Breast epithelium (tissue), 4 donors: ENCODE measurements at regions not wholly inside any gene's neighbourhood (a gene's known extent, or its start where the extent isn't known, plus 50 kb on each side); places are given as distances from the start of the nearest gene placed in this dataset.

Experiments
- DNase-seq, 2 donors: peaks; one replicate each; pipeline ENCODE4 v3.0.0-alpha.2; 2019; ENCODE audit warnings: low spot score in 2 of 2
- H3K27ac ChIP-seq, 2 donors: fragments of 200-600 bp; sonication (generic) in 1 of 2; one replicate each; pipeline ENCODE4 v1.5.1; 2016 to 2019; ENCODE audit warnings: mild to moderate bottlenecking in 1 of 2
- H3K27me3 ChIP-seq, 2 donors: fragments of 200-600 bp; sonication (generic) in 1 of 2; one replicate each; pipeline versions ENCODE4 v1.5.1 to v1.6.0; 2017 to 2019; ENCODE audit warnings: control low read depth in 1 of 2, mild to moderate bottlenecking in 1 of 2
- H3K36me3 ChIP-seq: fragments of 200-600 bp; one replicate; pipeline ENCODE4 v1.5.1; 2019
- H3K4me1 ChIP-seq, 2 donors: fragments of 200-600 bp; sonication (generic); one replicate each; pipeline ENCODE4 v1.5.1; 2016 to 2019; ENCODE audit warnings: control low read depth in 1 of 2
- H3K4me3 ChIP-seq, 3 donors: fragments of 200-600 bp; sonication (generic); 1 replicate in 2 of 3; 2 replicates in 1 of 3; pipeline ENCODE4 v1.5.1; 2016 to 2019; ENCODE audit warnings: mild to moderate bottlenecking in 3 of 3, moderate library complexity in 2 of 3
- H3K9me3 ChIP-seq, 2 donors: fragments of 200-600 bp; sonication (generic) in 1 of 2; one replicate each; pipeline ENCODE4 v1.5.1; 2016 to 2019; ENCODE audit warnings: control low read depth in 1 of 2
- POLR2A ChIP-seq: fragments of 450-650 bp; IDR thresholded peaks from one replicate; pipeline ENCODE4 v1.6.1; 2016; ENCODE audit warnings: antibody characterized with exemption, mild to moderate bottlenecking, moderate library complexity
- POLR2AphosphoS5 ChIP-seq, 3 donors: sonication (generic); formaldehyde crosslinking; IDR thresholded peaks; one replicate each; pipeline ENCODE4 v1.6.1; 2017; ENCODE audit warnings: antibody characterized with exemption in 3 of 3
- intact Hi-C: fragments of 100-400 bp; cut with DNase I; formaldehyde crosslinking; loops from one replicate; pipeline ENCODE4 v1.15.1; 2023; ENCODE audit warnings: low total_unique reads
- TF ChIP-seq, protein P1 (sequence below), 3 donors: fragments of 450-650 bp; IDR thresholded peaks; one replicate each; pipeline ENCODE4 v1.5.1; 2016 to 2017; ENCODE audit warnings: antibody characterized with exemption in 3 of 3, mild to moderate bottlenecking in 3 of 3, moderate library complexity in 3 of 3

DNA sequence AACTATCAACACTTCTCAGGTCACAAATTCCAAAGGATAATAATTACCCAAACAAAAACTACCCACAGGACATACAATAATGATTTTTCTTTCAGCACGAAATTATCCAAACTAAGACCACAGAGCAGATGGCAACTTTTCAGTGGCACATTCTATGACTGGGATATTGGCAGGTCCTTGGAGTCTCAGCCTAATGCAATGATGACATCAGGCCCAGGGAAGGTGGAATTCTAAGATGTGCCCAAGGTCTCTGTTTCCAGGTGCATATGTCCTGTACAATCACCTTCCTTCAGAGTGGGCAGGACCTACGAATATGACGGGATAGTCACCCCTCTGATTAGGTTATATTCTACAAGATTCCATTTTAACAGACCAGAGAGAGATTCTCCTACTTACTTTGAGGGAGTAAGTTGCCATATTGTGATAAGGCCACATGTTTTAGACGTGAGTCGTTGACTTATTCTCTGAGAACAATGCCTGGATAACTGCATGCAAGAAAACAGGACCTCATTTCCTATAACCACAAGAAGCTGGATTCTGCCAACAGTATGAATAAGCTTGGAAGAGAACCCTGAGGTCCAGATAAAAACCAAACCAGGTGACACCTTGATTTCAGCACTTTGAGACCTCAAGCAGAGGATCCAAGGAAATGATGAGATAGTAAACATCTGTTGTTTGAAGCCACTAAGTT, 69.9 kb downstream of the ZC3H11B start:
- TF ChIP-seq, protein P1, sequence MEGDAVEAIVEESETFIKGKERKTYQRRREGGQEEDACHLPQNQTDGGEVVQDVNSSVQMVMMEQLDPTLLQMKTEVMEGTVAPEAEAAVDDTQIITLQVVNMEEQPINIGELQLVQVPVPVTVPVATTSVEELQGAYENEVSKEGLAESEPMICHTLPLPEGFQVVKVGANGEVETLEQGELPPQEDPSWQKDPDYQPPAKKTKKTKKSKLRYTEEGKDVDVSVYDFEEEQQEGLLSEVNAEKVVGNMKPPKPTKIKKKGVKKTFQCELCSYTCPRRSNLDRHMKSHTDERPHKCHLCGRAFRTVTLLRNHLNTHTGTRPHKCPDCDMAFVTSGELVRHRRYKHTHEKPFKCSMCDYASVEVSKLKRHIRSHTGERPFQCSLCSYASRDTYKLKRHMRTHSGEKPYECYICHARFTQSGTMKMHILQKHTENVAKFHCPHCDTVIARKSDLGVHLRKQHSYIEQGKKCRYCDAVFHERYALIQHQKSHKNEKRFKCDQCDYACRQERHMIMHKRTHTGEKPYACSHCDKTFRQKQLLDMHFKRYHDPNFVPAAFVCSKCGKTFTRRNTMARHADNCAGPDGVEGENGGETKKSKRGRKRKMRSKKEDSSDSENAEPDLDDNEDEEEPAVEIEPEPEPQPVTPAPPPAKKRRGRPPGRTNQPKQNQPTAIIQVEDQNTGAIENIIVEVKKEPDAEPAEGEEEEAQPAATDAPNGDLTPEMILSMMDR (IDR thresholded peaks at IDR 0.05): no peak
- no peak for TF ChIP-seq POLR2AphosphoS5 (IDR thresholded peaks at IDR 0.05)
- no peak for TF ChIP-seq POLR2A
- Histone ChIP-seq H3K36me3 (no peaks in the 10 kb centered on the region), H3K4me3 (no peak overlapping the region), H3K4me1 (no peaks in the 10 kb centered on the region), H3K27ac (no peak overlapping the region), H3K9me3 (no peaks in the 10 kb centered on the region), H3K27me3 (no peaks in the 10 kb centered on the region)
- intact Hi-C loops: no loop called here
- no peak for DNase-seq

DNA sequence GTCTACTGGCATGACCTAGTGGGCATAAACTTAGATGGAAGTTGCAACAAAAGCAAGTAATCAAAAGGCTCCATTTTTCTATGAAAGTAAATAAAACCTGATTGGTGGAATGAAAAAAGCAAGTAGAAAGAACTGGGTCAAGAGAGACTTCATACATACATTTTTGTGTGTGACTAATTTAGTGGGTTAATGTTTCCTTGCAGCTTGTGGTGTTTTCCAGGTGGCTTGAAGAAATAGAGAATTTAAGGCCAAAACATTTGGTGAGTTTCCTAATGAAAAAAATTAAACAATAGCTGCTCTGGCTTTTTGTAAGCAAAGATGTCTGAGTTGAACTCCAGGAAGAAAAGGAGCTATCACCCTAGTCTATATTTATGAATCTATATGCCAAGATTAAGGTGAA, 71.0 kb downstream of the ZC3H11B start:
- Histone ChIP-seq H3K9me3 (no peaks in the 10 kb centered on the region), H3K27me3 (no peaks in the 10 kb centered on the region), H3K4me1 (no peaks in the 10 kb centered on the region), H3K4me3 (no peak overlapping the region), H3K27ac (no peak overlapping the region), H3K36me3 (no peaks in the 10 kb centered on the region)
- no peak for DNase-seq
- intact Hi-C loops: no loop called here
- TF ChIP-seq POLR2A (no peak), POLR2AphosphoS5 (IDR thresholded peaks at IDR 0.05) (no peak)
- TF ChIP-seq, protein P1 (IDR thresholded peaks at IDR 0.05): no peak

DNA sequence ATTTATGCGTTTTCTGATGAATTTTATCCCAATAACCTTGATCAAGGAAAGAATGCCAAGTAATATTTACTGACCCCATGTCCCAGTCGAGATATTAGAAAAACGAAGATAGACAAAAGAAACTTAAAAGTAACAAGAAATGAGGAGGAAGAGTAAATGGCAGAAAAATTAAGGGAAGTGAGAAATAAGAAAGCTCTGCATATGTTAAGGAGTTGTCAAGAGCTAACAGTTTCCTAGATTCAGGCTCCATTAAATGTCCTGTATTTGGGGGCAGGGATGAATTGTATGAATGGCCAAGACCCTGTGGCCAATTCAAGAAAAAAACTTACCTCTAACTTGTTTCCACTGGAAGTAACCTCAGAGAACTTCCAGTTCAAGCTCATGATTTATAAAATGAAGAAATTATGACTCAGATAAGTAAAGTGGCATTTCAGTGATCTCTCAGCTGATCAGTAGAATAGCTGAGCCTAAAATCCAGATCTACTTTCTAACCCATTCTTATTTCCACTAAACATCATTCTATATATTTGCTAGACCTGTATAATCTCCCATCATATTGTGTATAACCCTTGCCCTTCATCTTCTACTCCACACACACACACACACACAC, 73.2 kb downstream of the ZC3H11B start:
- no peak for TF ChIP-seq POLR2AphosphoS5 (IDR thresholded peaks at IDR 0.05)
- TF ChIP-seq, protein P1 (IDR thresholded peaks at IDR 0.05): no peak
- no peak for TF ChIP-seq POLR2A
- Histone ChIP-seq H3K36me3 (no peaks in the 10 kb centered on the region), H3K4me3 (no peak overlapping the region), H3K27ac (no peak overlapping the region), H3K4me1 (no peaks in the 10 kb centered on the region), H3K27me3 (no peaks in the 10 kb centered on the region), H3K9me3 (no peaks in the 10 kb centered on the region)
- intact Hi-C loops: no loop called here
- no peak for DNase-seq

DNA sequence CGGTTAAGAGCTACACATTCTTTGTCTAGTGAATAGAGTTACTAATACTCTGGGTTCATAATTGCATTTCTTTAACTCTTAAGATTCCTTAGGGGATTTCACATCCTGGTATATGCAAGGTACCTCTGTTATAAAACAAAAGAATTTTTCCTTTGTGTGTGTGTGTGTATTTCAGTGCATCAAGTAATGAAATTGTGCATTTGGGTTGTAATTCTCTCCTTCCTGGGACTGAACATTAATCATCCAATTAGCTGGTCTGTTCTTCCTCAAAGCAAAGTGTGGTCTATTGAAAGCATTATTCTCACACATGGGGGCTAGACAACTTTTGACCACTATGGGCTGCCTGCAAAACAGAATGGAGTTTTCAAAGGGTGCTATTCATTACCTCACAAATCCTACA, 74.0 kb downstream of the ZC3H11B start:
- TF ChIP-seq, protein P1 (IDR thresholded peaks at IDR 0.05): no peak
- TF ChIP-seq POLR2AphosphoS5 (IDR thresholded peaks at IDR 0.05) (no peak), POLR2A (no peak)
- no peak overlapping the region for H3K4me3 ChIP-seq
- no peak overlapping the region for H3K27ac ChIP-seq
- no peaks in the 10 kb centered on the region for H3K36me3 ChIP-seq
- no peaks in the 10 kb centered on the region for H3K4me1 ChIP-seq
- no peaks in the 10 kb centered on the region for H3K27me3 ChIP-seq
- intact Hi-C loops: no loop called here
- no peaks in the 10 kb centered on the region for H3K9me3 ChIP-seq
- no peak for DNase-seq

DNA sequence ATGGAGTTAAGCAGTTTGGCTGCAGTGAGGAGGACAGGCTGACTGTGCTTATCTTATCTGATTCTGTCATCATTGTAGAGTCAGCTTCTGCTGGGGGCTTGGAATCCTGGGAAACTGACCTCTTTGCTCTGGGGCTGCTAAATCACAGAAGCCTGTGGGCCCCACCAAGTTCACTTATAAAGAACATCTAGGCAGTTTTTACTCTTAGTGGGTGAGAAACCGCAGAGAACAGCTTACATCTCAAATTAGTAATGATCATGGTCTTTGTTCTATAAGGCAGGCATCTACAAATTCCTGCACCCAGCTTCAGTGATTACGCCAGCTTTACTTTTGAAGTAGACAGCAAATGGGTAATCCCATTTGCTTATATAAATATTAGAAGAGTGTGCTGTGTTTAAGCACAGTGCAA, 75.7 kb downstream of the ZC3H11B start:
- intact Hi-C loops: no loop called here
- Histone ChIP-seq H3K27ac (no peak overlapping the region), H3K36me3 (no peaks in the 10 kb centered on the region), H3K27me3 (no peaks in the 10 kb centered on the region), H3K4me1 (no peaks in the 10 kb centered on the region), H3K9me3 (no peaks in the 10 kb centered on the region), H3K4me3 (no peak overlapping the region)
- TF ChIP-seq, protein P1 (IDR thresholded peaks at IDR 0.05): no peak
- no peak for TF ChIP-seq POLR2AphosphoS5 (IDR thresholded peaks at IDR 0.05)
- no peak for TF ChIP-seq POLR2A
- no peak for DNase-seq
